Thyroid gland (tissue), 4 donors: ENCODE measurements at regions not wholly inside any gene's neighbourhood (a gene's known extent, or its start where the extent isn't known, plus 50 kb on each side); places are given as distances from the start of the nearest gene placed in this dataset.

Source experiments
- DNase-seq, 2 donors: peaks; one replicate each; pipeline ENCODE4 v3.0.0-alpha.2; 2019
- H3K27ac ChIP-seq, 3 donors: fragments of 200-600 bp; sonication (generic); 1 replicate in 2 of 3; 2 replicates in 1 of 3; pipeline ENCODE4 v1.5.1; 2016 to 2019; ENCODE audit warnings: mild to moderate bottlenecking in 1 of 3, moderate library complexity in 1 of 3
- H3K27me3 ChIP-seq: fragments of 200-600 bp; sonication (generic); one replicate; pipeline ENCODE4 v1.5.1; 2019
- H3K36me3 ChIP-seq, 2 donors: fragments of 200-600 bp; sonication (generic); one replicate each; pipeline ENCODE4 v1.5.1; 2016 to 2019
- H3K4me1 ChIP-seq, 2 donors: fragments of 200-600 bp; sonication (generic); one replicate each; pipeline ENCODE4 v1.5.1; 2017 to 2019
- H3K4me3 ChIP-seq, 3 donors: fragments of 200-600 bp; sonication (generic); replicated peaks in 1 of 3; 1 replicate in 2 of 3; 2 replicates in 1 of 3; pipeline ENCODE4 v1.5.1; 2016; ENCODE audit warnings: mild to moderate bottlenecking in 1 of 3
- H3K9me3 ChIP-seq: fragments of 200-600 bp; sonication (generic); one replicate; pipeline ENCODE4 v1.5.1; 2017
- POLR2A ChIP-seq, 2 donors: fragments of 450-650 bp; IDR thresholded peaks; one replicate each; pipeline ENCODE4 v1.6.1; 2017; ENCODE audit warnings: antibody characterized with exemption in 2 of 2, mild to moderate bottlenecking in 2 of 2, moderate library complexity in 1 of 2
- WGBS, 2 donors: methylation state at CpG; one replicate each; pipeline ENCODE4 v1.1.5; 2017; 5-methylcytosine and 5-hydroxymethylcytosine counted together
- intact Hi-C: fragments of 100-400 bp; cut with DNase I; formaldehyde crosslinking; loops from one replicate; pipeline ENCODE4 v1.15.1; 2023
- TF ChIP-seq, protein P1 (sequence below), 6 experiments: fragments of 200-600 bp in 3 of 6; fragments of 450-650 bp in 3 of 6; sonication (generic) in 3 of 6; IDR thresholded peaks; one replicate each; pipeline ENCODE4 v1.5.1; 2016 to 2019; ENCODE audit warnings: antibody characterized with exemption in 6 of 6, mild to moderate bottlenecking in 2 of 6, inconsistent platforms in 1 of 6, moderate library complexity in 1 of 6

GRCh38 chr2:53018825-53019425, 748.7 kb upstream of the CHAC2 start:
- Histone ChIP-seq H3K4me1 (no peaks in the 10 kb centered on the region), H3K36me3 (no peaks in the 10 kb centered on the region), H3K27ac (no peak overlapping the region), H3K4me3 (no peak overlapping the region), H3K27me3 (no peaks in the 10 kb centered on the region), H3K9me3 (no peaks in the 10 kb centered on the region)
- TF ChIP-seq, protein P1, sequence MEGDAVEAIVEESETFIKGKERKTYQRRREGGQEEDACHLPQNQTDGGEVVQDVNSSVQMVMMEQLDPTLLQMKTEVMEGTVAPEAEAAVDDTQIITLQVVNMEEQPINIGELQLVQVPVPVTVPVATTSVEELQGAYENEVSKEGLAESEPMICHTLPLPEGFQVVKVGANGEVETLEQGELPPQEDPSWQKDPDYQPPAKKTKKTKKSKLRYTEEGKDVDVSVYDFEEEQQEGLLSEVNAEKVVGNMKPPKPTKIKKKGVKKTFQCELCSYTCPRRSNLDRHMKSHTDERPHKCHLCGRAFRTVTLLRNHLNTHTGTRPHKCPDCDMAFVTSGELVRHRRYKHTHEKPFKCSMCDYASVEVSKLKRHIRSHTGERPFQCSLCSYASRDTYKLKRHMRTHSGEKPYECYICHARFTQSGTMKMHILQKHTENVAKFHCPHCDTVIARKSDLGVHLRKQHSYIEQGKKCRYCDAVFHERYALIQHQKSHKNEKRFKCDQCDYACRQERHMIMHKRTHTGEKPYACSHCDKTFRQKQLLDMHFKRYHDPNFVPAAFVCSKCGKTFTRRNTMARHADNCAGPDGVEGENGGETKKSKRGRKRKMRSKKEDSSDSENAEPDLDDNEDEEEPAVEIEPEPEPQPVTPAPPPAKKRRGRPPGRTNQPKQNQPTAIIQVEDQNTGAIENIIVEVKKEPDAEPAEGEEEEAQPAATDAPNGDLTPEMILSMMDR (IDR thresholded peaks at IDR 0.05), result no peak
- no peak for TF ChIP-seq POLR2A (IDR thresholded peaks at IDR 0.05)
- intact Hi-C loops, result no loop called here
- DNase-seq, result no peak
- 32 to 35% methylated on average over 2 of the region's 2 CpGs for WGBS, 2 donors

GRCh38 chr2:53006980-53007379, 760.6 kb upstream of the CHAC2 start:
- no peaks in the 10 kb centered on the region for H3K27me3 ChIP-seq
- H3K4me1 ChIP-seq, result no peaks in the 10 kb centered on the region
- no peak overlapping the region for H3K27ac ChIP-seq
- H3K36me3 ChIP-seq, result no peaks in the 10 kb centered on the region
- no peak overlapping the region for H3K4me3 ChIP-seq
- WGBS, 2 donors, result 82 to 83% methylated on average over 2 of the region's 2 CpGs
- H3K9me3 ChIP-seq, result no peaks in the 10 kb centered on the region
- intact Hi-C loops, result no loop called here
- DNase-seq, result no peak
- TF ChIP-seq, protein P1 (IDR thresholded peaks at IDR 0.05), result no peak
- no peak for TF ChIP-seq POLR2A (IDR thresholded peaks at IDR 0.05)

DNA sequence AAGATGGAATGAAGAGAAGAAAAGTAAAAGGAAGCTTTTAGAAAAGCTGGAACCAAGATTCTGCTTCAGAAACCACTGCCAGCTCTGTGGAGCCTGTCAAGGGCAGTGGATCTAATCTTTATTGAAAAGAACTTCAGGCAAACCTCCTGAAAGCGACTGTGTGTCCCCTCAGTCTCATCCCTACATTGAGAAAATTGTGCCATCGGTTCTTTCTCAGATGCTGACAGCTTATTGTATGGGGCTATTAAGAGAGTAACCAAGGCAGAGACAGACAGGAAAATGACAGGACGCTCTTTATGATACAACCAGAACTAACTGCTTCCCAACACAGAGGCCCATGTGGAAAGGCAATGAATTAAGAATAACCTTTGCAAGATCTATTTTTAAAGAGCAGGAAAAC, 763.2 kb upstream of the CHAC2 start:
- no peaks in the 10 kb centered on the region for H3K36me3 ChIP-seq
- no peak overlapping the region for H3K27ac ChIP-seq
- DNase-seq, result no peak
- TF ChIP-seq, protein P1 (IDR thresholded peaks at IDR 0.05), result no peak
- no peak for TF ChIP-seq POLR2A (IDR thresholded peaks at IDR 0.05)
- H3K4me3 ChIP-seq, result no peak overlapping the region
- intact Hi-C loops, result no loop called here
- no peaks in the 10 kb centered on the region for H3K27me3 ChIP-seq
- WGBS, 2 donors, result 84 to 95% methylated on average over 3 of the region's 3 CpGs
- H3K9me3 ChIP-seq, result no peaks in the 10 kb centered on the region
- no peaks in the 10 kb centered on the region for H3K4me1 ChIP-seq

DNA sequence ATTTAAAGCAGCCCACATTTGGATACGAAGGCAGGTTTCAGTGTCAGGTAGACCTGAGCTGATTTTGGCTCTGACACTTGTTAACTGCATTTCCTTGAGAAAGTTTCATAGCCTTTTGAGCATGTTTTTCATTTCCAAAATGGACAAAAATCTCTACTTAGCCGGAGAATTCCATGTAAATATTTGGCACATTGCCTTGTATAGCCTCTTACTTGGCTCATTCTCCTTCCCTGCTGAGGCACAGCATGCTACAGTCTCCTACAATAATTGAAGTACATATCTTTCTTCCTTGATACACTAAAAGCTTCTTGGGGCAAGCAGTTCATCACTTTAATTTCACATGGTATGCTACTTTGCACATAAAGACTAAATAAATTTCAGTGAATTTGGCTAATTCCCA, 772.2 kb upstream of the CHAC2 start:
- 50 to 59% methylated on average over 2 of the region's 2 CpGs for WGBS, 2 donors

More for the DNA sequence above, 772.2 kb upstream of the CHAC2 start:
- no peak overlapping the region for H3K4me3 ChIP-seq
- TF ChIP-seq, protein P1 (IDR thresholded peaks at IDR 0.05), result no peak
- no peak for TF ChIP-seq POLR2A (IDR thresholded peaks at IDR 0.05)
- H3K27ac ChIP-seq, result no peak overlapping the region
- no peaks in the 10 kb centered on the region for H3K27me3 ChIP-seq
- no peak for DNase-seq
- intact Hi-C loops, result no loop called here
- no peaks in the 10 kb centered on the region for H3K9me3 ChIP-seq
- H3K36me3 ChIP-seq, result no peaks in the 10 kb centered on the region
- no peaks in the 10 kb centered on the region for H3K4me1 ChIP-seq
